ENCODE measurements at regions not wholly inside any gene's neighbourhood (a gene's known extent, or its start where the extent isn't known, plus 50 kb on each side); places are given as distances from the start of the nearest gene placed in this dataset.
"Not testable (repeated sequence)": the region's sequence is repeated elsewhere in the genome, so short reads cannot be mapped to it uniquely, and the experiment has no call there.

GRCh38 chr11:50278756-50279155, 246.1 kb downstream of the OR4C45 start:
- Histone ChIP-seq H3K27me3 (ENCODE audit: control insufficient read depth in 2 of 2, insufficient read depth in 2 of 2, low read length in 2 of 2) (no peaks in the 10 kb centered on the region), H3K4me1 (ENCODE audit: control insufficient read depth in 2 of 2, insufficient read depth in 2 of 2, low read length in 2 of 2) (no peaks in the 10 kb centered on the region), H3K9me3 (ENCODE audit: control insufficient read depth in 2 of 3, low read length in 3 of 3) (no peaks in the 10 kb centered on the region), H3K27ac (ENCODE audit: low read depth, low read length) (no peak overlapping the region), H3K4me3 (ENCODE audit: low read length) (no peak overlapping the region), H3K36me3 (ENCODE audit: control insufficient read depth in 2 of 3, insufficient read depth in 3 of 3, low read length in 3 of 3) (no peaks in the 10 kb centered on the region)
- Mint-ChIP-seq H3K4me1 (no peaks in the 10 kb centered on the region), H3K36me3 (peaks cover 0 to 8% (median 0%) of the 10 kb centered on the region in 5 donors), H3K4me3 (no peak overlapping the region), H3K27me3 (no peaks in the 10 kb centered on the region), H3K9me3 (peaks cover 9 to 54% (median 27%) of the 10 kb centered on the region in 11 donors), H3K27ac (no peak overlapping the region)
- intact Hi-C loops (cut with micrococcal nuclease) = no loop called here
- no peak for ATAC-seq
- CTCF ChIA-PET = no interaction called here
- POLR2A ChIA-PET = no interaction called here
- DNase-seq = no peak

- H3K27me3 Mint-ChIP-seq = no peaks in the 10 kb centered on the region
- no peak overlapping the region for H3K4me3 ChIP-seq (ENCODE audit: low read length)
- no peaks in the 10 kb centered on the region for H3K4me1 Mint-ChIP-seq
- no peaks in the 10 kb centered on the region for H3K36me3 Mint-ChIP-seq
- CTCF ChIA-PET = no interaction called here
- H3K27ac ChIP-seq (ENCODE audit: low read depth, low read length) = no peak overlapping the region
- no peak overlapping the region for H3K4me3 Mint-ChIP-seq
- peaks cover 0 to 20% (median 8%) of the 10 kb centered on the region in 11 donors for H3K9me3 Mint-ChIP-seq
- H3K36me3 ChIP-seq (ENCODE audit: control insufficient read depth in 2 of 3, insufficient read depth in 3 of 3, low read length in 3 of 3) = no peaks in the 10 kb centered on the region
- POLR2A ChIA-PET = no interaction called here
- H3K4me1 ChIP-seq (ENCODE audit: control insufficient read depth in 2 of 2, insufficient read depth in 2 of 2, low read length in 2 of 2) = no peaks in the 10 kb centered on the region
- H3K27me3 ChIP-seq (ENCODE audit: control insufficient read depth in 2 of 2, insufficient read depth in 2 of 2, low read length in 2 of 2) = no peaks in the 10 kb centered on the region
- peaks cover 0 to 5% (median 0%) of the 10 kb centered on the region in 3 experiments for H3K9me3 ChIP-seq (ENCODE audit: control insufficient read depth in 2 of 3, low read length in 3 of 3)
- intact Hi-C loops (cut with micrococcal nuclease) = no loop called here
- DNase-seq = no peak
- ATAC-seq = no peak
- no peak overlapping the region for H3K27ac Mint-ChIP-seq
These were observed 265.7 kb downstream of the OR4C45 start for GRCh38 chr11:50298182-50298988.

GRCh38 chr11:50330723-50331122, 298.0 kb downstream of the OR4C45 start:
- ATAC-seq; POLR2A ChIA-PET; H3K27ac Mint-ChIP-seq; H3K27me3 ChIP-seq (ENCODE audit: control insufficient read depth in 2 of 2, insufficient read depth in 2 of 2, low read length in 2 of 2); H3K36me3 ChIP-seq (ENCODE audit: control insufficient read depth in 2 of 3, insufficient read depth in 3 of 3, low read length in 3 of 3); CTCF ChIA-PET; H3K27me3 Mint-ChIP-seq; H3K27ac ChIP-seq (ENCODE audit: low read depth, low read length); H3K4me1 Mint-ChIP-seq; intact Hi-C loops (cut with micrococcal nuclease); H3K4me3 ChIP-seq (ENCODE audit: low read length); DNase-seq; H3K9me3 ChIP-seq (ENCODE audit: control insufficient read depth in 2 of 3, low read length in 3 of 3); H3K4me1 ChIP-seq (ENCODE audit: control insufficient read depth in 2 of 2, insufficient read depth in 2 of 2, low read length in 2 of 2); H3K4me3 Mint-ChIP-seq: not testable (repeated sequence)
- peaks cover 0 to 11% (median 0%) of the 10 kb centered on the region in 5 donors for H3K36me3 Mint-ChIP-seq
- peaks cover 8 to 53% (median 34%) of the 10 kb centered on the region in 11 donors for H3K9me3 Mint-ChIP-seq

GRCh38 chr11:50333861-50334260, 301.2 kb downstream of the OR4C45 start:
- intact Hi-C loops (cut with micrococcal nuclease) = no loop called here

GRCh38 chr11:50337432-50337831, 304.8 kb downstream of the OR4C45 start:
- ATAC-seq, H3K4me3 Mint-ChIP-seq: not testable (repeated sequence)
- peaks cover 11 to 45% (median 17%) of the 10 kb centered on the region in 11 donors for H3K9me3 Mint-ChIP-seq

More at GRCh38 chr11:50333861-50334260, 301.2 kb downstream of the OR4C45 start:
- Mint-ChIP-seq H3K36me3 (peaks cover 0 to 8% (median 0%) of the 10 kb centered on the region in 5 donors), H3K27me3 (no peaks in the 10 kb centered on the region), H3K4me3 (no peak overlapping the region), H3K27ac (no peak overlapping the region), H3K9me3 (peaks cover 10 to 52% (median 17%) of the 10 kb centered on the region in 11 donors), H3K4me1 (no peaks in the 10 kb centered on the region)
- H3K9me3 ChIP-seq (ENCODE audit: control insufficient read depth in 2 of 3, low read length in 3 of 3) = peaks cover 0 to 4% (median 0%) of the 10 kb centered on the region in 3 experiments
- H3K4me1 ChIP-seq (ENCODE audit: control insufficient read depth in 2 of 2, insufficient read depth in 2 of 2, low read length in 2 of 2) = no peaks in the 10 kb centered on the region
- POLR2A ChIA-PET = no interaction called here
- no peaks in the 10 kb centered on the region for H3K36me3 ChIP-seq (ENCODE audit: control insufficient read depth in 2 of 3, insufficient read depth in 3 of 3, low read length in 3 of 3)
- no peaks in the 10 kb centered on the region for H3K27me3 ChIP-seq (ENCODE audit: control insufficient read depth in 2 of 2, insufficient read depth in 2 of 2, low read length in 2 of 2)
- ATAC-seq = no peak
- DNase-seq = no peak
- H3K4me3 ChIP-seq (ENCODE audit: low read length) = no peak overlapping the region
- CTCF ChIA-PET = no interaction called here
- H3K27ac ChIP-seq (ENCODE audit: low read depth, low read length) = no peak overlapping the region

GRCh38 chr11:50348018-50348417, 315.3 kb downstream of the OR4C45 start:
- intact Hi-C loops (cut with micrococcal nuclease); H3K36me3 ChIP-seq (ENCODE audit: control insufficient read depth in 2 of 3, insufficient read depth in 3 of 3, low read length in 3 of 3); H3K27me3 Mint-ChIP-seq; H3K4me3 ChIP-seq (ENCODE audit: low read length); H3K36me3 Mint-ChIP-seq; H3K27ac Mint-ChIP-seq; H3K27ac ChIP-seq (ENCODE audit: low read depth, low read length); DNase-seq; H3K4me3 Mint-ChIP-seq; ATAC-seq; H3K9me3 Mint-ChIP-seq; CTCF ChIA-PET; H3K4me1 ChIP-seq (ENCODE audit: control insufficient read depth in 2 of 2, insufficient read depth in 2 of 2, low read length in 2 of 2); H3K4me1 Mint-ChIP-seq; POLR2A ChIA-PET; H3K27me3 ChIP-seq (ENCODE audit: control insufficient read depth in 2 of 2, insufficient read depth in 2 of 2, low read length in 2 of 2); H3K9me3 ChIP-seq (ENCODE audit: control insufficient read depth in 2 of 3, low read length in 3 of 3): not testable (repeated sequence)

More at GRCh38 chr11:50337432-50337831, 304.8 kb downstream of the OR4C45 start:
- H3K27me3 ChIP-seq (ENCODE audit: control insufficient read depth in 2 of 2, insufficient read depth in 2 of 2, low read length in 2 of 2); H3K4me1 Mint-ChIP-seq; DNase-seq; H3K27ac Mint-ChIP-seq; intact Hi-C loops (cut with micrococcal nuclease); H3K36me3 ChIP-seq (ENCODE audit: control insufficient read depth in 2 of 3, insufficient read depth in 3 of 3, low read length in 3 of 3); H3K27ac ChIP-seq (ENCODE audit: low read depth, low read length); H3K4me3 ChIP-seq (ENCODE audit: low read length); CTCF ChIA-PET; H3K4me1 ChIP-seq (ENCODE audit: control insufficient read depth in 2 of 2, insufficient read depth in 2 of 2, low read length in 2 of 2); H3K9me3 ChIP-seq (ENCODE audit: control insufficient read depth in 2 of 3, low read length in 3 of 3); POLR2A ChIA-PET; H3K27me3 Mint-ChIP-seq; H3K36me3 Mint-ChIP-seq: not testable (repeated sequence)

- no peak for ATAC-seq
- Histone ChIP-seq H3K27ac (ENCODE audit: low read depth, low read length) (no peak overlapping the region), H3K9me3 (ENCODE audit: control insufficient read depth in 2 of 3, low read length in 3 of 3) (peaks cover 0 to 29% (median 0%) of the 10 kb centered on the region in 3 experiments), H3K27me3 (ENCODE audit: control insufficient read depth in 2 of 2, insufficient read depth in 2 of 2, low read length in 2 of 2) (no peaks in the 10 kb centered on the region), H3K4me1 (ENCODE audit: control insufficient read depth in 2 of 2, insufficient read depth in 2 of 2, low read length in 2 of 2) (no peaks in the 10 kb centered on the region), H3K36me3 (ENCODE audit: control insufficient read depth in 2 of 3, insufficient read depth in 3 of 3, low read length in 3 of 3) (no peaks in the 10 kb centered on the region), H3K4me3 (ENCODE audit: low read length) (no peak overlapping the region)
- H3K4me3 Mint-ChIP-seq = no peak overlapping the region
- H3K9me3 Mint-ChIP-seq = peaks cover 0 to 91% (median 24%) of the 10 kb centered on the region in 11 donors
- no peaks in the 10 kb centered on the region for H3K4me1 Mint-ChIP-seq
- intact Hi-C loops (cut with micrococcal nuclease) = no loop called here
- DNase-seq = no peak
- no peak overlapping the region for H3K27ac Mint-ChIP-seq
- ChIA-PET CTCF (no interaction called here), POLR2A (no interaction called here)
- H3K36me3 Mint-ChIP-seq = peaks cover 0 to under 1% (median 0%) of the 10 kb centered on the region in 5 donors
- H3K27me3 Mint-ChIP-seq = no peaks in the 10 kb centered on the region
These were observed 346.8 kb downstream of the OR4C45 start for GRCh38 chr11:50379484-50379883.
